HG03378 (cell line): ENCODE measurements at regions not wholly inside any gene's neighbourhood (a gene's known extent, or its start where the extent isn't known, plus 50 kb on each side); places are given as distances from the start of the nearest gene placed in this dataset.

ENCODE experiments used
- ATAC-seq: cut with Tn5 transposase; IDR thresholded peaks from one replicate; pipeline ENCODE4 v1.9.1; 2021; ENCODE audit warnings: mild to moderate bottlenecking, moderate library complexity; ENCODE audit not compliant: unreplicated experiment

GRCh38 chr5:138626333-138626944, 51.2 kb upstream of the HSPA9 start:
- ATAC-seq = no peak

GRCh38 chr5:138625134-138625533, 49.9 kb upstream of the HSPA9 start:
- ATAC-seq = no peak
